Activated CD8-positive, alpha-beta T cell treated with anti-CD3 and anti-CD28 coated beads for 36 hours (primary cell): ENCODE measurements at regions not wholly inside any gene's neighbourhood (a gene's known extent, or its start where the extent isn't known, plus 50 kb on each side); places are given as distances from the start of the nearest gene placed in this dataset.

Experiments
- ATAC-seq: fragments of 200-7000 bp; cut with Tn5 transposase; one replicate; pipeline ENCODE4 v1.10.0; 2021; ENCODE audit warnings: mild to moderate bottlenecking, moderate library complexity
- CTCF ChIA-PET: fragments of 350-600 bp; sonication (Branson Sonifier 250); formaldehyde crosslinking; loops from one replicate; lab custom pipeline; 2021; ENCODE audit warnings: antibody characterized with exemption; lab: Charles Lee
- POLR2A ChIA-PET: fragments of 350-600 bp; sonication (Branson Sonifier 250); formaldehyde crosslinking; loops from one replicate; lab custom pipeline; 2021; ENCODE audit warnings: antibody characterized with exemption; lab: Charles Lee
- DNase-seq: peaks from one replicate; pipeline ENCODE4 v3.0.0-alpha.2; 2020
- H3K27ac Mint-ChIP-seq: one replicate; pipeline ENCODE4 v1.8.0; 2021; ENCODE audit warnings: mild to moderate bottlenecking, mixed read lengths
- H3K27me3 Mint-ChIP-seq: one replicate; pipeline ENCODE4 v1.8.0; 2021; ENCODE audit warnings: mixed read lengths
- H3K36me3 Mint-ChIP-seq: one replicate; pipeline ENCODE4 v1.8.0; 2021; ENCODE audit warnings: low read depth, mixed read lengths
- H3K4me1 Mint-ChIP-seq: one replicate; pipeline ENCODE4 v1.8.0; 2021; ENCODE audit warnings: low read depth, mixed read lengths
- H3K4me3 Mint-ChIP-seq: one replicate; pipeline ENCODE4 v1.8.0; 2021; ENCODE audit warnings: mild to moderate bottlenecking, moderate library complexity, mixed read lengths
- H3K9me3 Mint-ChIP-seq: one replicate; pipeline ENCODE4 v1.8.0; 2021; ENCODE audit warnings: mixed read lengths
- CTCF ChIP-seq: fragments of 200-600 bp; IDR thresholded peaks from one replicate; pipeline ENCODE4 v1.8.0; 2022; ENCODE audit warnings: antibody characterized with exemption, mild to moderate bottlenecking
- intact Hi-C: fragments of 100-400 bp; cut with micrococcal nuclease; formaldehyde crosslinking; loops from one replicate; pipeline ENCODE4 v1.10.0; 2022

- H3K36me3 Mint-ChIP-seq, result no peaks in the 10 kb centered on the region
- no peaks in the 10 kb centered on the region for H3K4me1 Mint-ChIP-seq
- ChIA-PET POLR2A (no interaction called here), CTCF (no interaction called here)
- H3K4me3 Mint-ChIP-seq, result no peak overlapping the region
- no peaks in the 10 kb centered on the region for H3K9me3 Mint-ChIP-seq
- H3K27ac Mint-ChIP-seq, result no peak overlapping the region
- intact Hi-C loops, result no loop called here
- DNase-seq (no peak), ATAC-seq (no peak)
- no peak for TF ChIP-seq CTCF
- peaks cover 3% of the 10 kb centered on the region for H3K27me3 Mint-ChIP-seq
These were observed 356.1 kb upstream of the ZEB2 start for GRCh38 chr2:144876013-144876412.

- Mint-ChIP-seq H3K4me3 (no peak overlapping the region), H3K27me3 (peaks cover 3% of the 10 kb centered on the region), H3K27ac (no peak overlapping the region), H3K4me1 (no peaks in the 10 kb centered on the region), H3K36me3 (no peaks in the 10 kb centered on the region), H3K9me3 (no peaks in the 10 kb centered on the region)
- no peak for ATAC-seq
- no peak for TF ChIP-seq CTCF
- ChIA-PET POLR2A (no interaction called here), CTCF (no interaction called here)
- intact Hi-C loops, result no loop called here
- no peak for DNase-seq
These were observed 355.5 kb upstream of the ZEB2 start for GRCh38 chr2:144875290-144875969.

- no peak overlapping the region for H3K27ac Mint-ChIP-seq
These were observed 345.8 kb upstream of the ZEB2 start for GRCh38 chr2:144865670-144866069.

GRCh38 chr2:144859716-144860115 lies 339.8 kb upstream of the ZEB2 start:
- DNase-seq (no peak), ATAC-seq (no peak)
- CTCF ChIA-PET, result no interaction called here
- Mint-ChIP-seq H3K9me3 (no peaks in the 10 kb centered on the region), H3K4me3 (no peak overlapping the region), H3K27ac (no peak overlapping the region), H3K36me3 (no peaks in the 10 kb centered on the region), H3K4me1 (no peaks in the 10 kb centered on the region), H3K27me3 (no peaks in the 10 kb centered on the region)
- no peak for TF ChIP-seq CTCF
- POLR2A ChIA-PET, result no interaction called here
- intact Hi-C loops, result no loop called here

More at GRCh38 chr2:144865670-144866069, 345.8 kb upstream of the ZEB2 start:
- ChIA-PET CTCF (no interaction called here), POLR2A (no interaction called here)
- TF ChIP-seq CTCF, result no peak
- Mint-ChIP-seq H3K4me3 (no peak overlapping the region), H3K36me3 (no peaks in the 10 kb centered on the region), H3K9me3 (no peaks in the 10 kb centered on the region), H3K27me3 (no peaks in the 10 kb centered on the region), H3K4me1 (no peaks in the 10 kb centered on the region)
- intact Hi-C loops, result no loop called here
- DNase-seq (no peak), ATAC-seq (no peak)

GRCh38 chr2:144858211-144858610 lies 338.3 kb upstream of the ZEB2 start:
- H3K9me3 Mint-ChIP-seq, result peaks cover 2% of the 10 kb centered on the region
- ATAC-seq (no peak), DNase-seq (no peak)
- H3K27ac Mint-ChIP-seq, result no peak overlapping the region
- intact Hi-C loops, result no loop called here
- no peaks in the 10 kb centered on the region for H3K4me1 Mint-ChIP-seq
- CTCF ChIA-PET, result no interaction called here
- no peaks in the 10 kb centered on the region for H3K36me3 Mint-ChIP-seq
- H3K4me3 Mint-ChIP-seq, result no peak overlapping the region
- no peak for TF ChIP-seq CTCF
- no peaks in the 10 kb centered on the region for H3K27me3 Mint-ChIP-seq
- POLR2A ChIA-PET, result no interaction called here
